ENCODE measurements at regions not wholly inside any gene's neighbourhood (a gene's known extent, or its start where the extent isn't known, plus 50 kb on each side); places are given as distances from the start of the nearest gene placed in this dataset.

DNA sequence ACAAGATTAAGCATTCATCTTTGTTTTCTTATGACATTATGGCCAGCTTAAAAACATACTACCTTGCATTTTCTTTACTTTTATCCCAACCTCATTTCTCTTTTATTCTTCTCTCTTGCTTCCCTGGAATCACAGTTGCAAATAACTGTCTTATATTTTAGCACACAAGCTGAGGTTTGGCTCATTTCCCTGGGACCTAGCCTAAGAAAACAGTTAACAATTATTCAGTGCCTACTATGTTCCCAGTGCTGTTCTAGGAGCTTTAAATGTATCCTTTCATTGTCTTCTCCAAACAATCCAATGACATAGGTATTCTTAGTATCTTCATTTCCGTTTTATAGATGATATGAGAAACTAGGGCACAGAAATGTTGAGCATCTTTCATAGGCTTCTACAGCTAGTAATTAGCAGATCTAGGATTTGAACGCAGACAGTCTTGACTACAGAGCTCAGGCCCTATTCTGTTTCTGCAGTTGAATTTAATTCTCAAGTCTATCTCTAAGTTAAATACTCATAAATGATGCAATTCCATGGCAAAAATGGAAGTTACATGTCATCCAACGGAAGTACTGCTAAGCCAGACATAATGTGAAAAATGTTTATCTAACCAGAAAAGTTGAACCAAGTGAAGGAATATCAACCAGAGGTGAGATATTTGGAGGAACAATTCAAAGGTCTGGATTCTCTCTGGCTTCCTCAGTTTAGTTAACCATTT lies 52.3 kb upstream of the MTAP start:
- Mint-ChIP-seq H3K4me3 (no peak overlapping the region), H3K4me1 (no peaks in the 10 kb centered on the region), H3K27ac (no peak overlapping the region), H3K27me3 (peaks cover 35% of the 10 kb centered on the region), H3K36me3 (peaks cover 1% of the 10 kb centered on the region), H3K9me3 (peaks cover 2% of the 10 kb centered on the region)
- no peak for DNase-seq
- POLR2A ChIA-PET = no interaction called here
- no peak for ATAC-seq (ENCODE audit: low read depth)

DNA sequence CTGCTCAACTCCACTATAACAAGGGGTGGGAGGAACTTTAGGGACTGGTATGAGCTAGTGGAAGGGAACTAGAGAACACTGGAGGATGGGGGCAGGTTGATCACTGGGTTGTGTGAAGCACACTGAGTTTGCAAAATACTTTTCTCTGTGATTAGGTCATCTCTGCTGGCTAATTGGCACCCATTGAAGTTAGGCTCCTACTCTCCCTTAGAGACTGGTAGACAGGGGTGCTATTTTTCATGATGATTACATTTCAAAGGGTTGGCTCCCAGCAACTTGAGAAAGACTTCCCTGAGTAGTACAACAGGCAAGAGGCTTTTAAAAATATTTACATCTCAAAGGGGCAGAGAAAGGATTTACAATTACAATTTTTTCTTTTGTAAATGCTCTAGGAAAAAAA lies 50.4 kb upstream of the MTAP start:
- POLR2A ChIA-PET = no interaction called here
- Mint-ChIP-seq H3K27ac (no peak overlapping the region), H3K4me1 (no peaks in the 10 kb centered on the region), H3K4me3 (no peak overlapping the region), H3K36me3 (peaks cover 1% of the 10 kb centered on the region), H3K27me3 (peaks cover 45% of the 10 kb centered on the region), H3K9me3 (peaks cover 2% of the 10 kb centered on the region)
- no peak for ATAC-seq (ENCODE audit: low read depth)
- DNase-seq = no peak
